Keratinocyte (primary cell): ENCODE measurements at regions not wholly inside any gene's neighbourhood (a gene's known extent, or its start where the extent isn't known, plus 50 kb on each side); places are given as distances from the start of the nearest gene placed in this dataset.
"Not testable (repeated sequence)": the region's sequence is repeated elsewhere in the genome, so short reads cannot be mapped to it uniquely, and the experiment has no call there.

Experiments
- EZH2 ChIP-seq: IDR thresholded peaks from one replicate; pipeline ENCODE4 v1.6.1; 2012; ENCODE audit warnings: inconsistent platforms, mild to moderate bottlenecking, low read length, moderate library complexity
- TF ChIP-seq, protein P1 (sequence below), 3 experiments: IDR thresholded peaks in 1 of 3; conservative IDR thresholded peaks in 1 of 3; optimal IDR thresholded peaks in 1 of 3; 2 replicates in 2 of 3; 3 replicates in 1 of 3; pipeline versions ENCODE3 to v1.5.1; 2011; ENCODE audit warnings: low read length in 3 of 3, mild to moderate bottlenecking in 3 of 3, moderate library complexity in 2 of 3, control low read depth in 1 of 3, inconsistent platforms in 1 of 3; ENCODE audit not compliant: insufficient read depth in 2 of 3; ENCODE audit errors: extremely low read depth in 1 of 3

DNA sequence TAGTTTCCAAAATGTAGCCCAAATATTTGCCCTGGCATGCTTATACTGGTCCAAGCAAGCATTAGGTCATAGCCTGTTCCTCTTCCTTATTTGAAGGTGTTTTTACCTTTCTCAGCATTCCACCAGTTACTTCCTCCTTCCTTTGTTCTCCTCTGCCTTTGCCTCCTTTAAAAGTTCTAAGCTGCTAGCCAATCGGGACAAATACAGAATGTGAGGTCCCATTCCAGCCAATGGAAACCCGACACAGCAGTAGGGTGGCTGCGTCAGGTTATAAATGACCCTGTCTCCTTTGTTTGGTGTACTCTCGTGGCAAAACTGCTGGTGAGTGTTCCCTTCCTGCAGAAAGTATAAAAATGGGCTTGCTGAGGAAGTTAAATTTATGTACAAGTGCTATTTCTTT, 452.0 kb upstream of the ADARB2 start:
- TF ChIP-seq, protein P1, sequence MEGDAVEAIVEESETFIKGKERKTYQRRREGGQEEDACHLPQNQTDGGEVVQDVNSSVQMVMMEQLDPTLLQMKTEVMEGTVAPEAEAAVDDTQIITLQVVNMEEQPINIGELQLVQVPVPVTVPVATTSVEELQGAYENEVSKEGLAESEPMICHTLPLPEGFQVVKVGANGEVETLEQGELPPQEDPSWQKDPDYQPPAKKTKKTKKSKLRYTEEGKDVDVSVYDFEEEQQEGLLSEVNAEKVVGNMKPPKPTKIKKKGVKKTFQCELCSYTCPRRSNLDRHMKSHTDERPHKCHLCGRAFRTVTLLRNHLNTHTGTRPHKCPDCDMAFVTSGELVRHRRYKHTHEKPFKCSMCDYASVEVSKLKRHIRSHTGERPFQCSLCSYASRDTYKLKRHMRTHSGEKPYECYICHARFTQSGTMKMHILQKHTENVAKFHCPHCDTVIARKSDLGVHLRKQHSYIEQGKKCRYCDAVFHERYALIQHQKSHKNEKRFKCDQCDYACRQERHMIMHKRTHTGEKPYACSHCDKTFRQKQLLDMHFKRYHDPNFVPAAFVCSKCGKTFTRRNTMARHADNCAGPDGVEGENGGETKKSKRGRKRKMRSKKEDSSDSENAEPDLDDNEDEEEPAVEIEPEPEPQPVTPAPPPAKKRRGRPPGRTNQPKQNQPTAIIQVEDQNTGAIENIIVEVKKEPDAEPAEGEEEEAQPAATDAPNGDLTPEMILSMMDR (optimal IDR thresholded peaks at IDR 0.05 in 1 of 3, IDR thresholded peaks at IDR 0.05 in 1 of 3, conservative IDR thresholded peaks at IDR 0.05 in 1 of 3; ENCODE audit: extremely low read depth in 1 of 3, insufficient read depth in 2 of 3, low read length in 3 of 3), result not testable (repeated sequence)
- not testable (repeated sequence) for TF ChIP-seq EZH2
